ENCODE measurements at regions not wholly inside any gene's neighbourhood (a gene's known extent, or its start where the extent isn't known, plus 50 kb on each side); places are given as distances from the start of the nearest gene placed in this dataset.

- TF ChIP-seq CTCF (IDR thresholded peaks at IDR 0.05), result no peak
- no peak for TF ChIP-seq ELK1 (IDR thresholded peaks at IDR 0.05; ENCODE audit: low read depth, low read length)
- TF ChIP-seq CHD2 (IDR thresholded peaks at IDR 0.05; ENCODE audit: low read length, partially characterized antibody), result no peak
- no peak for TF ChIP-seq SMC3 (IDR thresholded peaks at IDR 0.05)
- TF ChIP-seq KDM1A (IDR thresholded peaks at IDR 0.05; ENCODE audit: low read depth), result no peak
- TF ChIP-seq USF2 (IDR thresholded peaks at IDR 0.05), result no peak
Observed at GRCh38 chr1:73463873-73464272, 734.1 kb downstream of the LRRIQ3 start.
